ENCODE measurements at regions not wholly inside any gene's neighbourhood (a gene's known extent, or its start where the extent isn't known, plus 50 kb on each side); places are given as distances from the start of the nearest gene placed in this dataset.

- TF ChIP-seq, protein P1, sequence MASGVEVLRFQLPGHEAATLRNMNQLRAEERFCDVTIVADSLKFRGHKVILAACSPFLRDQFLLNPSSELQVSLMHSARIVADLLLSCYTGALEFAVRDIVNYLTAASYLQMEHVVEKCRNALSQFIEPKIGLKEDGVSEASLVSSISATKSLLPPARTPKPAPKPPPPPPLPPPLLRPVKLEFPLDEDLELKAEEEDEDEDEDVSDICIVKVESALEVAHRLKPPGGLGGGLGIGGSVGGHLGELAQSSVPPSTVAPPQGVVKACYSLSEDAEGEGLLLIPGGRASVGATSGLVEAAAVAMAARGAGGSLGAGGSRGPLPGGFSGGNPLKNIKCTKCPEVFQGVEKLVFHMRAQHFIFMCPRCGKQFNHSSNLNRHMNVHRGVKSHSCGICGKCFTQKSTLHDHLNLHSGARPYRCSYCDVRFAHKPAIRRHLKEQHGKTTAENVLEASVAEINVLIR (CRISPR knock-in tag; IDR thresholded peaks at IDR 0.05) = no peak
- TF ChIP-seq ZNF143 (CRISPR knock-in tag; IDR thresholded peaks at IDR 0.05) = no peak
- TF ChIP-seq ATF1 (CRISPR knock-in tag; IDR thresholded peaks at IDR 0.05) = no peak
- TF ChIP-seq ATF1 (tag; IDR thresholded peaks at IDR 0.05) = no peak
- TF ChIP-seq PCBP2 (IDR thresholded peaks at IDR 0.05; ENCODE audit: low read depth, low read length, poor library complexity, severe bottlenecking) = no peak
These were observed 337.1 kb upstream of the MPDZ start (continued) for GRCh38 chr9:13616491-13617035.

GRCh38 chr9:13615660-13616490 lies 336.4 kb upstream of the MPDZ start:
- no peaks in the 10 kb centered on the region for H3K9me3 ChIP-seq (replicated peaks; ENCODE audit: control insufficient read depth, insufficient read depth, low read depth, low read length)
- intact Hi-C loops (cut with micrococcal nuclease) = no loop called here
- no peak for TF ChIP-seq CBFA2T2 (conservative IDR thresholded peaks at IDR 0.05)
- no peak for TF ChIP-seq CBX2 (IDR thresholded peaks at IDR 0.05; ENCODE audit: insufficient read depth, low read length, poor library complexity, severe bottlenecking)
- H3K27ac ChIP-seq (ENCODE audit: extremely low read depth, low read depth, low read length) = no peak overlapping the region
- H3K4me1 ChIP-seq (replicated peaks in 1 of 2; ENCODE audit: control insufficient read depth in 2 of 2, insufficient read depth in 2 of 2, low read length in 2 of 2) = no peaks in the 10 kb centered on the region
- in situ Hi-C loops (cut with MboI) = no loop called here
- no peak overlapping the region for H3K4me3 ChIP-seq
- no peaks in the 10 kb centered on the region for H3K9me1 ChIP-seq (ENCODE audit: control insufficient read depth, insufficient read depth, low read length)
- no peak overlapping the region for H2AFZ ChIP-seq (ENCODE audit: low read depth, low read length)
- no peaks in the 10 kb centered on the region for H3K27me3 ChIP-seq (ENCODE audit: control insufficient read depth in 2 of 2, insufficient read depth in 2 of 2, low read length in 2 of 2)
- DNase-seq (ENCODE audit: extremely low read depth in 1 of 4, low spot score in 3 of 4) = no peak
- H3K36me3 ChIP-seq (ENCODE audit: control insufficient read depth, insufficient read depth, low read length) = no peaks in the 10 kb centered on the region
- no peaks in the 10 kb centered on the region for H3K79me2 ChIP-seq (ENCODE audit: control insufficient read depth, insufficient read depth, low read length)
- H3K9ac ChIP-seq (ENCODE audit: insufficient read depth in 1 of 2, low read depth in 2 of 2, low read length in 2 of 2) = no peak overlapping the region
- ChIA-PET POLR2A (no interaction called here), CTCF (ENCODE audit: low intra/inter-chr PET ratio) (no interaction called here)
- no TSS peak for BruUV-seq (replicated peaks)
- no peaks in the 10 kb centered on the region for H4K20me1 ChIP-seq (replicated peaks; ENCODE audit: control insufficient read depth, insufficient read depth, low read length)
- no peak for ATAC-seq
- FAIRE-seq = no peak
- 0% methylated on average over 7 of the region's 7 CpGs for WGBS (ENCODE audit: insufficient coverage, low coverage, missing lambda C conversion rate)
- H3K4me2 ChIP-seq (ENCODE audit: insufficient read depth, low read length) = no peak overlapping the region

All from K562 (cell line).